Common myeloid progenitor, CD34-positive (primary cell): ENCODE measurements at regions not wholly inside any gene's neighbourhood (a gene's known extent, or its start where the extent isn't known, plus 50 kb on each side); places are given as distances from the start of the nearest gene placed in this dataset.
A peak's percentile ranks its signal among the peaks of the same experiment; 100 is the strongest.

Source experiments
- CTCF ChIA-PET: fragments of 350-600 bp; sonication (Branson Sonifier 250); formaldehyde crosslinking; loops from one replicate; lab custom pipeline; 2021; ENCODE audit warnings: antibody characterized with exemption; lab: Charles Lee
- POLR2A ChIA-PET: fragments of 350-600 bp; sonication (Branson Sonifier 250); formaldehyde crosslinking; loops from one replicate; lab custom pipeline; 2021; ENCODE audit warnings: antibody characterized with exemption; lab: Charles Lee
- DNase-seq, 3 donors: peaks; one replicate each; pipeline versions ENCODE4 v3.0.0 to v3.0.0-alpha.2; 2013
- H3K27ac ChIP-seq, 2 experiments: 1 replicate in 1 of 2; 2 replicates in 1 of 2; pipeline ENCODE4 v1.7.0; 2013; ENCODE audit warnings: inconsistent platforms in 2 of 2, low read length in 2 of 2, mild to moderate bottlenecking in 2 of 2, low read depth in 1 of 2, moderate library complexity in 1 of 2; ENCODE audit not compliant: severe bottlenecking in 2 of 2, insufficient read depth in 1 of 2, poor library complexity in 1 of 2
- H3K27me3 ChIP-seq, 5 experiments: replicated peaks in 2 of 5; 1 replicate in 3 of 5; 2 replicates in 2 of 5; pipeline versions ENCODE4 v1.6.1 to v1.7.0; 2013; ENCODE audit warnings: low read length in 4 of 5, mild to moderate bottlenecking in 2 of 5, moderate library complexity in 2 of 5, inconsistent platforms in 1 of 5; ENCODE audit not compliant: insufficient read depth in 5 of 5, control insufficient read depth in 4 of 5
- H3K36me3 ChIP-seq, 4 experiments: 1 replicate in 2 of 4; 2 replicates in 2 of 4; pipeline versions ENCODE4 v1.6.1 to v1.7.0; 2013; ENCODE audit warnings: low read length in 3 of 4, control low read depth in 1 of 4, mild to moderate bottlenecking in 1 of 4; ENCODE audit not compliant: control insufficient read depth in 4 of 4, insufficient read depth in 4 of 4
- H3K4me1 ChIP-seq, 4 experiments: 1 replicate in 3 of 4; 2 replicates in 1 of 4; pipeline versions ENCODE4 v1.6.1 to v1.7.1; 2013; ENCODE audit warnings: low read length in 3 of 4, mild to moderate bottlenecking in 3 of 4, control low read depth in 1 of 4, inconsistent platforms in 1 of 4, moderate library complexity in 1 of 4; ENCODE audit not compliant: control insufficient read depth in 4 of 4, insufficient read depth in 4 of 4; ENCODE audit errors: control extremely low read depth in 1 of 4
- H3K4me3 ChIP-seq, 7 experiments: 1 replicate in 4 of 7; 2 replicates in 3 of 7; pipeline versions ENCODE4 v1.5.1 to v1.7.0; 2013; ENCODE audit warnings: mild to moderate bottlenecking in 7 of 7, low read length in 6 of 7, moderate library complexity in 6 of 7, inconsistent platforms in 2 of 7, low read depth in 2 of 7, control low read depth in 1 of 7; ENCODE audit not compliant: insufficient read depth in 4 of 7, control insufficient read depth in 1 of 7; ENCODE audit errors: extremely low read depth in 1 of 7
- H3K9me3 ChIP-seq, 5 experiments: 1 replicate in 4 of 5; 2 replicates in 1 of 5; pipeline versions ENCODE4 v1.6.1 to v1.7.1; 2013; ENCODE audit warnings: low read length in 4 of 5, mild to moderate bottlenecking in 2 of 5, inconsistent platforms in 1 of 5, low read depth in 1 of 5, moderate library complexity in 1 of 5; ENCODE audit not compliant: control insufficient read depth in 4 of 5, insufficient read depth in 2 of 5; ENCODE audit errors: control extremely low read depth in 1 of 5
- WGBS: methylation state at CpG from one replicate; pipeline ENCODE4 v1.1.5; 2013; ENCODE audit not compliant: insufficient coverage; 5-methylcytosine and 5-hydroxymethylcytosine counted together

DNA sequence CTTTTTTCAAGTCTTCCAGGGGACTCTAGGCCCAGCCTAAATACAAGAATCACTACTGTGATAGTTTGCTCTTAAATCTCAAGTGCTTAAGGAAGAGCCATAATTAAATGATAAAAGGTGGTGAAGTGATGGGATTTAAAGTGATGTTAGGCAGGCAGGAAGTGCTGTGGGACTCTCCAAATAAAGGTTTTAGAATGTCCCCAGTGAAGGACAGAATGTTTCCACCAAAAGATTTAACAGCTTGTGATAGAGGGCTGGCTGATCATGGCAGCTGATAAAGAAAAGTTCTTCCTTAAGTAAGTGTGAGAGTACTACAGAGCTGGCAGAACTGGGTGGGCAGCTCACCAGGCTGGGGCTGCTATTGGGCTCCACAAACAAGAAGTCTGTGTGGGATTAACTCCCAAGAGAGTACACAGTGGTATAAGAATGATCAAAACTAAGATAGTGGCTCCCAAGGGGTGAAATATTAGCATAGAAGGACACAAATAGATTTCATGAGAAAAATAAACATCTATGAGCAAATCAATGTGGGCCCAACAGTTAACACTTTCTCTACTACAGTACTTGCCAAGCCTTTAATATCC is 637.2 kb upstream of the CPEB2 start:
- CTCF ChIA-PET, result no interaction called here

DNA sequence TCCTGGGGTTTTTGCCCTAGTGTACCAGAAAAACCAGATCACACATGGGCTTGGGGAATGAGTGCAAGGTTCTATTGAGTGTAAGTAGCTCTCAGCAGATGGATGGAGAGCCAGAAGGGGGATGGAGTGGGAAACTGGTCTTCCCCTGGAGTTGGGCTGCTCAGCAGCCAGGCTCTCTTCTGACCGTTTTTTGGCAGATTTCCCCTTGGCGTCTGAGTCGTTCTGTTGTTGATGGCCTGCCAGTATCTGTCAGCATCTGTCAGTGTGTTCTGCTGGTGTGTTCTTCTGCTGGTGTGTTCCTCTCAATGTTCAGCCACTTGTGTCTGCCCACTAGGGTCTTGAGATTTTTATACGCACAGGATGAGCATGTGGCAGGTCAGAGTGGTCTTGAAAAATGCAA is 633.9 kb upstream of the CPEB2 start:
- Histone ChIP-seq H3K36me3 (no peaks in the 10 kb centered on the region), H3K4me3 (no peak overlapping the region), H3K27me3 (no peaks in the 10 kb centered on the region), H3K4me1 (no peaks in the 10 kb centered on the region), H3K9me3 (no peaks in the 10 kb centered on the region), H3K27ac (no peak overlapping the region)
- DNase-seq, result no peak
- WGBS, result 81% methylated on average over 4 of the region's 4 CpGs
- ChIA-PET POLR2A (interaction anchor here (0.7 kb wide), 1 partner anchor 122 kb away, joined by 3 read pairs; no protein-coding TSS in a partner anchor), CTCF (no interaction called here)

More for the DNA sequence above, 637.2 kb upstream of the CPEB2 start:
- POLR2A ChIA-PET, result no interaction called here
- Histone ChIP-seq H3K36me3 (no peaks in the 10 kb centered on the region), H3K27ac (no peak overlapping the region), H3K4me3 (no peak overlapping the region), H3K9me3 (no peaks in the 10 kb centered on the region), H3K27me3 (no peaks in the 10 kb centered on the region), H3K4me1 (no peaks in the 10 kb centered on the region)
- no peak for DNase-seq

DNA sequence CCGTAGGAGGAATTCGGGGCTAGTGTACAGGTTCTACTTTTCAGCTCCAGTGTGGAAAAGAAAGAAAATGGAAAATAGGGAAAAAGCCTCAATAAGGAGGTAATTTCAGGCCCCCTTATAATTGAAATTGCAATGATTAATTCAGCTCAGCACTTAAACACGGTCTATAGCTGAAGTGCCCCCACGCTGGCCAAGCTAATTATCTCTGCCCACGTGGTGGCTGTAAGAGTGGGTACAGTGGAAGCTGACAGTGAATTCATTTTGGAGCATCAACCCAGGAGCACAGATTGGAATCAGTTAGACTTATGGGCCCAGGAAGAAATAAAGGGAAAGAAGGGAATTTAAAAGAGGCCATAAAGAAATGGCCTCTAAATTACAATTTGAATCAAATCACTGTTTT is 631.1 kb upstream of the CPEB2 start:
- Histone ChIP-seq H3K4me3 (no peak overlapping the region), H3K36me3 (no peaks in the 10 kb centered on the region), H3K9me3 (no peaks in the 10 kb centered on the region), H3K4me1 (no peaks in the 10 kb centered on the region), H3K27ac (no peak overlapping the region), H3K27me3 (no peaks in the 10 kb centered on the region)
- CTCF ChIA-PET, result interaction anchor here (0.8 kb wide), 1 partner anchor 31 kb away, joined by 3 read pairs; no protein-coding TSS in a partner anchor
- POLR2A ChIA-PET, result no interaction called here
- 96% methylated on average over 5 of the region's 5 CpGs for WGBS
- no peak for DNase-seq

DNA sequence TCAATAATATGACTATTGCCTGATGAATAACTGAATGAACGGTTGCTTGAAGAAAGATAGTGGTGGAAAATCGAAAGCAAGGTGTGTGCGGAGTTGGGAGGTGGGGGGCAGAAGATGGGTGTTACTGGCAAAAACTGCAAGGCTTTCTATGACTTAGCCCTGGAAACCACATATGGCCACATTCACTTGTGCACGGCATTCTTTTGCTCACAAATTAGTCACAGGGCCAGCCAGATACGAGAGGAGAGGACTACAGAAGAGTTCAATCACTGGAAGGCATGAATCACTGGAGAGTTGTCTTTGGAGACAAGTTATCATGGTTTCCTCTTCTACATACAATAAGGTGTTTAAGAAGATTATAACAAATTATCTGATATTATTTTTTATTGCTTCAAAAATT is 626.5 kb upstream of the CPEB2 start:
- CTCF ChIA-PET, result interaction anchor here (0.7 kb wide), 1 partner anchor 1680 kb away, joined by 3 read pairs; no protein-coding TSS in a partner anchor
- no peaks in the 10 kb centered on the region for H3K4me1 ChIP-seq

DNA sequence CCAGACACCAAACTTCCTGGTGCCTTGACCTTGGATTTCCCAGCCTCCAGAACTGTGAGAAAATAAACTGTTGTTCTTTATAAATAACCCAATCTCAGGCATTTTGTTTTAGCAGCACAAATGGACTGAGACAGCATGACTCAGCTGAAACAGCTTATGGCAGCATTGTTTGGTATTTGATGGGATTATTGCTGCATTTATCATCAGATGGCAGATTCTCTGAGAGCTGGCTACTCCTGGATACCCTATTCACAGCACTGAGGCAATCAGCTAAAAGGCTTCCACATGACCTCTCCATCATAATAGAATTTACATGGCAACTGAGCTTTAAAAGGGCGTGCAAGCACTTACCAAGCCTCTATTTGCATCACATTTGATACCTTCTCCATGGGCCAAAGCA is 623.1 kb upstream of the CPEB2 start:
- POLR2A ChIA-PET, result no interaction called here
- H3K27me3 ChIP-seq, result no peaks in the 10 kb centered on the region
- no peaks in the 10 kb centered on the region for H3K36me3 ChIP-seq
- H3K27ac ChIP-seq, result no peak overlapping the region
- H3K4me3 ChIP-seq, result no peak overlapping the region
- peaks cover 0 to 2% (median 0%) of the 10 kb centered on the region in 5 experiments for H3K9me3 ChIP-seq
- DNase-seq, result no peak
- H3K4me1 ChIP-seq, result peaks cover 0 to 10% (median 7%) of the 10 kb centered on the region in 4 experiments
- CTCF ChIA-PET, result no interaction called here
- no CpG with 5 or more reads among the region's 1 CpG for WGBS

More for the DNA sequence above, 626.5 kb upstream of the CPEB2 start:
- Histone ChIP-seq H3K27ac (no peak overlapping the region), H3K36me3 (no peaks in the 10 kb centered on the region), H3K9me3 (peaks cover 0 to 2% (median 0%) of the 10 kb centered on the region in 5 experiments), H3K4me3 (no peak overlapping the region), H3K27me3 (no peaks in the 10 kb centered on the region)
- no peak for DNase-seq
- POLR2A ChIA-PET, result no interaction called here
- WGBS, result 100% methylated on average over 3 of the region's 5 CpGs

DNA sequence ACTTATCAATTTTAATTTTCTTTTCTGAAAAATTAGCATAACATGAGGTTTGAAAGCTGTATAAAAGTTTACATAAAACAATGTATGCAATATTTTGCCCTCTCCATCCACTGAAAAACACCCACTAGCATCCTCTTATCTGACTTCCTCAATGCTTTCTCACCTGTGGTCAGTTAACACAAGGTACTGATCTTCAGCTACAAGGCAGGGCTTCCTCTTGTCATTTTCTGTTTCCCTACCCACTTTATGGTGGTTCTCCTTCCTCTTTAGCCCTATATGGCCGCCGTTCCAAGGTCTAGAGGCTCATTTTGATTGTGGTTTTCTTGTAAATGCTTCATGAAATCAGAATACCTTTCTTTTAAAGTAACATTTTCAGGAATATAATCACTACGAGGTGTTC is 618.6 kb upstream of the CPEB2 start:
- H3K4me3 ChIP-seq, result no peak overlapping the region
- H3K9me3 ChIP-seq, result peaks cover 0 to 2% (median 0%) of the 10 kb centered on the region in 5 experiments
- POLR2A ChIA-PET, result no interaction called here
- H3K4me1 ChIP-seq, result peaks cover 0 to 12% (median 9%) of the 10 kb centered on the region in 4 experiments
- H3K36me3 ChIP-seq, result no peaks in the 10 kb centered on the region
- CTCF ChIA-PET, result no interaction called here
- 38% methylated on average over 1 of the region's 3 CpGs for WGBS
- H3K27me3 ChIP-seq, result no peaks in the 10 kb centered on the region
- peak in 2 of 3 donors; percentile 60 to 76 for DNase-seq
- H3K27ac ChIP-seq, result no peak overlapping the region

DNA sequence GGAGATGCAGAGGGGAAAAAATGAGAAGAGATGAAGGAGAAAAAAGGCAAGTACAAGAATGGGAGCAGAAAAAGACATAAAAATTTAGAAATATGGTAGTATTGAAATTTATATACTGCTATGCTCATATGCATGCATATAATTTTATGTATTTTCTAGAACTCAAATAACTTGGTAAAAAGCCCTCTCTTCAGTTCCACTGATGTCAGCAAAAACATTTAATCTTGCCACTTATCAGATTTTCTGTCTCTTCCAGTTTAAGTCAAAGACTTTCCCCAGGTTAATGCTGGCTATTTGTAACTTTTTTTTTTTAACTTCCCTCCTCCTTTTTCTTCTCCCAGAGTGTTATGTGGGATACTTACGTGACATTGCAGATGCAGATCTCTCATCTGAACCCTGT is 617.5 kb upstream of the CPEB2 start:
- Histone ChIP-seq H3K4me1 (peaks cover 0 to 12% (median 9%) of the 10 kb centered on the region in 4 experiments), H3K27me3 (no peaks in the 10 kb centered on the region), H3K4me3 (no peak overlapping the region), H3K36me3 (no peaks in the 10 kb centered on the region), H3K27ac (no peak overlapping the region), H3K9me3 (no peaks in the 10 kb centered on the region)
- ChIA-PET CTCF (no interaction called here), POLR2A (no interaction called here)
- WGBS, result no CpG with 5 or more reads among the region's 1 CpG
- no peak for DNase-seq
